ENCODE measurements at regions not wholly inside any gene's neighbourhood (a gene's known extent, or its start where the extent isn't known, plus 50 kb on each side); places are given as distances from the start of the nearest gene placed in this dataset.

DNA sequence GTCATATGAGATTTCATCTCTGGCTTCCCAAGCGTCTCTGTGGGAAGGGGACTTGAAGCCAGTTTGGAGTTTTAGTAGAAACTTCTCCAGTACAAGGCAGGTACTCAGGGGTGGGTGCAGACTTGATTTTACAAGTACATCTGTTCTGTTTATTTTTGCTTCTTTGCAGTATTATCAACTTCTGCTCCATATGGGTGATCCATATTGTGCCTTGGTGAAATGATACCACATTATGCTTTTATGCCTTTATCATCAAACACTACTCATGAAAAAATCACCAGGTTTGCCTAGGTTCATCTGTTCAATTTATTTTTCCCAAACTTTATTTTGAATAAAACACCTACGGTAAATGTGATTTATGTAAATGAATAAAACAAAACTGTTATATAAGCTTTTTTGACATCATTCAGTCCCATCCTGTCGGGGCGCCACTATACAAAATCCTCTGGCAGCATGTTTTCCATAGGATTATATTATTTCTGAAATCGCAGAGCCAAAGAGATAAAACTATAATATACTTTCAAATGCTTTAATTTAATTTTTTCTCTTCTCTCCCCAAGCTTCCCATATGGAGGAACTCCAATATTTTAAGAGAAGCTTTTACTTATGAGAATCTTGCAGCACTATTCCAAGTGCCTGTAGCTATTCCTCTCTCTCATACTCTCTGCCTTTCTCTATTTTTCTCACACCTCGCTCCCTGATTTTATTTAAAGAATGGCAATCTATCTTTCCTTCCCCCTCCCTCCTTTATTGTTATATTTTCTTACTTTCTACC lies 490.9 kb downstream of the RNF144A start:
- Mint-ChIP-seq H3K27me3 (ENCODE audit: low read depth) (peaks cover 1% of the 10 kb centered on the region; the same call in 1 of the 2 replicates), H3K36me3 (ENCODE audit: insufficient read depth in 1 of 3, low read depth in 3 of 3) (no peaks in the 10 kb centered on the region), H3K4me1 (no peaks in the 10 kb centered on the region), H3K9me3 (no peaks in the 10 kb centered on the region), H3K4me3 (no peak overlapping the region), H3K27ac (no peak overlapping the region)
- Histone ChIP-seq H4K91ac (ENCODE audit: insufficient read length, low read depth, low read length) (no peak overlapping the region), H3K4ac (ENCODE audit: low read depth, low read length) (no peak overlapping the region), H3K27ac (ENCODE audit: insufficient read length, low read depth, low read length) (no peak overlapping the region), H3K14ac (ENCODE audit: insufficient read depth, low read length) (no peak overlapping the region), H2BK120ac (ENCODE audit: low read depth, low read length, poor library complexity, severe bottlenecking) (no peak overlapping the region), H2BK12ac (ENCODE audit: insufficient read length, low read depth, low read length) (no peak overlapping the region), H3T11ph (ENCODE audit: low read length) (no peak overlapping the region), H4K8ac (replicated peaks; ENCODE audit: insufficient read length, low read depth, low read length) (no peak overlapping the region), H3K18ac (ENCODE audit: insufficient read length, low read depth, low read length) (no peak overlapping the region), H3K79me1 (ENCODE audit: insufficient read depth, low read depth, low read length, poor library complexity, severe bottlenecking) (no peaks in the 10 kb centered on the region), H2BK15ac (ENCODE audit: low read depth, low read length) (no peak overlapping the region), H4K20me1 (ENCODE audit: control insufficient read depth, insufficient read depth, insufficient read length) (no peaks in the 10 kb centered on the region), H3K23ac (ENCODE audit: insufficient read length, low read depth, low read length) (no peak overlapping the region), H2AFZ (ENCODE audit: low read length) (no peak overlapping the region), H2AK5ac (ENCODE audit: insufficient read length, low read length) (no peak overlapping the region), H4K5ac (ENCODE audit: insufficient read length, low read depth, low read length) (no peak overlapping the region), H3K9me3 (ENCODE audit: control insufficient read depth, low read depth, low read length) (no peaks in the 10 kb centered on the region), H2BK5ac (ENCODE audit: insufficient read length, low read length) (no peak overlapping the region), H3K79me2 (ENCODE audit: insufficient read depth, low read length) (no peaks in the 10 kb centered on the region), H3K4me1 (ENCODE audit: insufficient read depth, low read length) (no peaks in the 10 kb centered on the region), H3K27me3 (ENCODE audit: insufficient read depth, low read length) (no peaks in the 10 kb centered on the region), H3K9ac (ENCODE audit: extremely low read depth, insufficient read length, low read length) (no peak overlapping the region), H2BK20ac (ENCODE audit: low read depth, low read length, poor library complexity, severe bottlenecking) (no peak overlapping the region), H3K23me2 (ENCODE audit: insufficient read length, low read depth, low read length, poor library complexity, severe bottlenecking) (no peaks in the 10 kb centered on the region), H3K56ac (ENCODE audit: insufficient read length, low read depth, low read length) (no peak overlapping the region), H3K4me2 (ENCODE audit: insufficient read depth, insufficient read length, low read length) (no peak overlapping the region)
- TF ChIP-seq, protein P1, sequence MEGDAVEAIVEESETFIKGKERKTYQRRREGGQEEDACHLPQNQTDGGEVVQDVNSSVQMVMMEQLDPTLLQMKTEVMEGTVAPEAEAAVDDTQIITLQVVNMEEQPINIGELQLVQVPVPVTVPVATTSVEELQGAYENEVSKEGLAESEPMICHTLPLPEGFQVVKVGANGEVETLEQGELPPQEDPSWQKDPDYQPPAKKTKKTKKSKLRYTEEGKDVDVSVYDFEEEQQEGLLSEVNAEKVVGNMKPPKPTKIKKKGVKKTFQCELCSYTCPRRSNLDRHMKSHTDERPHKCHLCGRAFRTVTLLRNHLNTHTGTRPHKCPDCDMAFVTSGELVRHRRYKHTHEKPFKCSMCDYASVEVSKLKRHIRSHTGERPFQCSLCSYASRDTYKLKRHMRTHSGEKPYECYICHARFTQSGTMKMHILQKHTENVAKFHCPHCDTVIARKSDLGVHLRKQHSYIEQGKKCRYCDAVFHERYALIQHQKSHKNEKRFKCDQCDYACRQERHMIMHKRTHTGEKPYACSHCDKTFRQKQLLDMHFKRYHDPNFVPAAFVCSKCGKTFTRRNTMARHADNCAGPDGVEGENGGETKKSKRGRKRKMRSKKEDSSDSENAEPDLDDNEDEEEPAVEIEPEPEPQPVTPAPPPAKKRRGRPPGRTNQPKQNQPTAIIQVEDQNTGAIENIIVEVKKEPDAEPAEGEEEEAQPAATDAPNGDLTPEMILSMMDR (conservative IDR thresholded peaks at IDR 0.05) = no peak
- no peak for DNase-seq
- WGBS (ENCODE audit: extremely low coverage, insufficient read length, low lambda C conversion rate) = no CpG with 5 or more reads among the region's 6 CpGs

Data from H9 (cell line).